GM12875 (cell line): ENCODE measurements at regions not wholly inside any gene's neighbourhood (a gene's known extent, or its start where the extent isn't known, plus 50 kb on each side); places are given as distances from the start of the nearest gene placed in this dataset.

ENCODE experiments used
- H3K4me3 ChIP-seq: one replicate; pipeline ENCODE4 v1.5.1; 2011; ENCODE audit warnings: low read depth, low read length, control low read depth
- TF ChIP-seq, protein P1 (sequence below): IDR thresholded peaks from 2 replicates; pipeline ENCODE4 v1.5.1; 2011; ENCODE audit warnings: low read depth, mild to moderate bottlenecking, control low read depth, inconsistent platforms, low read length, moderate library complexity, borderline replicate concordance; ENCODE audit not compliant: insufficient read depth

DNA sequence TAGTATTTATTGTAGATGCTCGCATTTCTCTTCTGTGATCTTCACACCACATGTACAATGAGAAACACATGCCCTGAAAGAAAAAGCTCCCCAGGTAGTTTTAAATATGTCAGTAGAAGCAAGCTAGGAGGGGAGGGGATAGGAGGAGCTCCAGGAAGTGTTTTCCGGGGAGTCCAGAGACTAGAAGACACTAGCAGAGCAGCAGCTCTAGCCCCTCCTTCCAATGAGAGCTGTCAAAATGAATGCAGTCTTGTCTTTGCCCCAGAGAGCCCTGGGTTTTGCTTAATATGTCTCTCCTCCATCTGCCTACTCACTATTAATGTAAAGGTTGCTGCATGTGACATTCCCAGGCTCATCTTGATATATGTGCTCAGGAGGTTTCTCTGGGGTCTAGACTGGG, 462.6 kb upstream of the SOX11 start:
- TF ChIP-seq, protein P1, sequence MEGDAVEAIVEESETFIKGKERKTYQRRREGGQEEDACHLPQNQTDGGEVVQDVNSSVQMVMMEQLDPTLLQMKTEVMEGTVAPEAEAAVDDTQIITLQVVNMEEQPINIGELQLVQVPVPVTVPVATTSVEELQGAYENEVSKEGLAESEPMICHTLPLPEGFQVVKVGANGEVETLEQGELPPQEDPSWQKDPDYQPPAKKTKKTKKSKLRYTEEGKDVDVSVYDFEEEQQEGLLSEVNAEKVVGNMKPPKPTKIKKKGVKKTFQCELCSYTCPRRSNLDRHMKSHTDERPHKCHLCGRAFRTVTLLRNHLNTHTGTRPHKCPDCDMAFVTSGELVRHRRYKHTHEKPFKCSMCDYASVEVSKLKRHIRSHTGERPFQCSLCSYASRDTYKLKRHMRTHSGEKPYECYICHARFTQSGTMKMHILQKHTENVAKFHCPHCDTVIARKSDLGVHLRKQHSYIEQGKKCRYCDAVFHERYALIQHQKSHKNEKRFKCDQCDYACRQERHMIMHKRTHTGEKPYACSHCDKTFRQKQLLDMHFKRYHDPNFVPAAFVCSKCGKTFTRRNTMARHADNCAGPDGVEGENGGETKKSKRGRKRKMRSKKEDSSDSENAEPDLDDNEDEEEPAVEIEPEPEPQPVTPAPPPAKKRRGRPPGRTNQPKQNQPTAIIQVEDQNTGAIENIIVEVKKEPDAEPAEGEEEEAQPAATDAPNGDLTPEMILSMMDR: no peak
- no peak overlapping the region for H3K4me3 ChIP-seq

DNA sequence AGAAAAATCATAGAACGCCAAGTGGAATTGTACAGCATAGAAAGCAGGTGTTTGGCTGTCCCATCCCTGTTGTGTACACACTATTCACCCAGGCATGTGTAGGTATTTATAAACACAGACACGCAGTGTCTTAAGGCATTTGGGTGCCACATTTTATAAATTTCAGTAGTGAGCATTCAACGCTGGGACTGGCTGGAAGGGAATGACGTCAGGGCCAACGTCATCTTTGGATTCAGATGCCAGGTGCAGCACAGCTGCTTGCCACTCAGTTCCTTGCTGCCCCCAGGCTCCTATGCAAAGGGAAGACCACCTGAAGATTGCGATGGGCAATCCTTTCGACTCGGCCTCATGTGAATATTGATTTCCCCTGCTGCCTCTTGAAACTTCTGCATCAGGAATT, 461.7 kb upstream of the SOX11 start:
- TF ChIP-seq, protein P1: no peak
- no peak overlapping the region for H3K4me3 ChIP-seq

DNA sequence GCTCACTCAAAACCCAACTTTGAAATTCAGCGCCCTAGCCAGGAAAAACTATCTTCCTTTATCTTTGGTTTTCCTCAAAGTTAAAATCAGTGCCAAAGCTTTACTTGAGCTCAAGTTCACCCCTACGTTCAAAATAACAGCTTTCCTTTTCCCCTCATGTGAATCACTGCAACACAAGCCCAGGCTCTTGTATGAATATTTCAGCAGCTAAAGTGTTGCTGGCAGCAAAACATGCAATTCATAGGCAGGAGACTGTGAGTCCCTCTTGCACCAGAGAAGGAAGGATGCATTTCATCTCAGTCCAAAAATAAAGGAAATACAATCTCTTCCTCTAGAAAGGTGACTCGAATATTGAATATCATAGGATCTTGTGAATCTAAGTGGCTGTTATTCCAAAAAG, 461.3 kb upstream of the SOX11 start:
- TF ChIP-seq, protein P1: no peak
- H3K4me3 ChIP-seq: no peak overlapping the region

DNA sequence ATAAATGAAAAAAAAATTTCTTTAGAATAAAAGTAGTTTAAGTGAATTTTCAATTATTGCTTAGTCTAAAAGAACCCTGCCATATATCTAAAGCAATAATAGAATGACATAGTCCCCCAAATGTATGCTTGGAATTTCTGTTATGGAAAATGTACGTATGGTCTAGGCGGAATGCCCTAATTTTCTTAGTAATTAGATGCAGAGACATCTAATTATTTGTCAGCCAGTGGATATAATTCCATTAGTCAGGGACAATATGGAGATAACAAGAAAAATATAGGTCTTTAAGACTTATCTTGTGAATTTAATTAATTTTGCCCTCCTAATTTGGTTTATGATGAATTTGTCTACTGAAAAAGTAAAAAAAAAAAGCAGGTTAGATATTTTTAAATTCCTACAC, 460.9 kb upstream of the SOX11 start:
- TF ChIP-seq, protein P1: no peak
- H3K4me3 ChIP-seq: no peak overlapping the region

DNA sequence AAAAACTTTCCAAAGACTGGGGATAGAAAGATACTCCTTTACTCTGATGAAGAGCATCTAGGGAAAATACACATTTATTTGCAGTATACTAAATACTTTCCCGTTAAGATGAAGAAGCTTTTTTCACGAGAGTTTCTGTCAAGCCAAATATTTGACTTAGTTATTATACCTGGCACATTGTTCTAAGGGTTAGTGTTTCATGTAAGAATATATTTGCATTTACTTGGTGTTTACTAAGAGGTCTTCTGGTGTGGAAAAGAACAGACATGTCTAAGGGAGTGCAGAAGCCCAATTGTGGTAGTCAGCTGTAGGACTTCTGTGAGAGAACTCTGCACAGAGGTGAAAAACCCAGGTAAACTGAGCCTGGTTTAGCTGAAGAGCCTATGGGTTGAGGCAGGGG, 457.6 kb upstream of the SOX11 start:
- no peak overlapping the region for H3K4me3 ChIP-seq
- TF ChIP-seq, protein P1: no peak

DNA sequence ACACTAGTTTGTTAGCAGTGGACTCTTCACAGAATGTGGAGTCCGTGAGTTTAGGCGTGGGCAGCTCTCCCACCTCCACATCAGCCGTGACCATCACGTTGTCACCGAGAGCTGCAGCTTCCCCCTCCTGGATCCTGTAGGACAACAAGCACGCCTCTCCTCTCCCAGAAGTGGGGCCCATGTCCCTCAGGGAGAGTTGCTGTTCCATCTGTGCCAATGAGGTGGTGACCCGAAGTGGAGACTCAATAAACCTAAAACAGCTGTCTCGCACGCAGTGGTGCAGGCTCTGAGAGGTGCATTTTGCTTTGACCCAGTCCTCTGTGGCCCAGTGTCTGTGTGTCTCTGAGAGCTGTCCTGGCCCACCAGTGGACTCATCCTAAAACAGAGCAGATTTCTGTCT, 456.5 kb upstream of the SOX11 start:
- TF ChIP-seq, protein P1: no peak
- H3K4me3 ChIP-seq: no peak overlapping the region

DNA sequence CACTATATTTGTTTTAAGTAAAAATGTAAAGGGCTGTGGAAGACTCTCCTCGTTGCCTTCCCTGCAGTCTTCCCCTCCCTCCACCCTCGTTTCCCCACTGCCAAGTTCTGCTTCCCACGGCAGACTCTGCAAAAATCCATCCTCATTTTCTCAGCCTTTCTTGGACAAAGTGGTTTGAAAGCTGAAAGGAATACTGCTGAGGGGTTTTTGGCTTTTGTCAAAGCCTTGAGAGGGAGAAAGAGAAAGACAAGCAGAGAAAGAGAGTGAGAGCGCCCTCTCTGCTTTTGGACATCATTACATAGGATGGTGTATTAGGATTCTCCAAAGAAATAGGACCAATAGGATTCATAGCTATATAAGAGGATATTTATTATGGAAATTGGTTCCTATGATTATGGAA, 455.9 kb upstream of the SOX11 start:
- TF ChIP-seq, protein P1: no peak

More for the DNA sequence above, 455.9 kb upstream of the SOX11 start:
- no peak overlapping the region for H3K4me3 ChIP-seq
